Smooth muscle cell (in vitro differentiated cells): ENCODE measurements at regions not wholly inside any gene's neighbourhood (a gene's known extent, or its start where the extent isn't known, plus 50 kb on each side); places are given as distances from the start of the nearest gene placed in this dataset.
A peak's percentile ranks its signal among the peaks of the same experiment; 100 is the strongest.
"Not testable (repeated sequence)": the region's sequence is repeated elsewhere in the genome, so short reads cannot be mapped to it uniquely, and the experiment has no call there.

Experiments
- DNase-seq: peaks from one replicate; lab custom pipeline; 2025; ENCODE audit not compliant: unreplicated experiment; lab: John Stamatoyannopoulos, UW
- H2AFZ ChIP-seq: fragments of 200-600 bp; sonication (generic); 2 replicates; pipeline ENCODE4 v1.6.0; 2016; ENCODE audit warnings: antibody characterized with exemption, low read depth, mild to moderate bottlenecking
- H3F3A ChIP-seq: fragments of 200-600 bp; sonication (generic); 2 replicates; pipeline ENCODE4 v1.6.0; 2017; ENCODE audit warnings: antibody characterized with exemption, low read depth
- H3K27ac ChIP-seq: fragments of 200-600 bp; sonication (generic); 2 replicates; pipeline ENCODE4 v1.5.1; 2016; ENCODE audit warnings: low read depth, mild to moderate bottlenecking
- H3K27me3 ChIP-seq: fragments of 200-600 bp; sonication (generic); 2 replicates; pipeline ENCODE4 v1.6.1; 2016; ENCODE audit warnings: low read depth, mild to moderate bottlenecking
- H3K36me3 ChIP-seq: fragments of 200-600 bp; sonication (generic); 2 replicates; pipeline ENCODE4 v1.5.1; 2016; ENCODE audit warnings: low read depth
- H3K4me1 ChIP-seq: fragments of 200-600 bp; sonication (generic); 2 replicates; pipeline ENCODE4 v1.5.1; 2016; ENCODE audit warnings: low read depth
- H3K4me2 ChIP-seq: fragments of 200-600 bp; sonication (generic); 2 replicates; pipeline ENCODE4 v1.6.0; 2016; ENCODE audit warnings: mild to moderate bottlenecking
- H3K4me3 ChIP-seq: fragments of 200-600 bp; sonication (generic); 2 replicates; pipeline ENCODE4 v1.5.1; 2016; ENCODE audit warnings: mild to moderate bottlenecking
- H3K79me2 ChIP-seq: fragments of 200-600 bp; sonication (generic); 2 replicates; pipeline ENCODE4 v1.6.0; 2016; ENCODE audit warnings: low read depth, mild to moderate bottlenecking
- H3K9ac ChIP-seq: fragments of 200-600 bp; sonication (generic); 2 replicates; pipeline ENCODE4 v1.6.0; 2016; ENCODE audit warnings: low read depth
- H3K9me3 ChIP-seq: fragments of 200-600 bp; sonication (generic); replicated peaks from 2 replicates; pipeline ENCODE4 v1.5.1; 2016; ENCODE audit warnings: low read depth
- H4K20me1 ChIP-seq: fragments of 200-600 bp; sonication (generic); 2 replicates; pipeline ENCODE4 v1.6.0; 2016; ENCODE audit warnings: low read depth
- WGBS: methylation state at CpG from one replicate; pipeline ENCODE4 v1.1.7; 2016; ENCODE audit warnings: low lambda C conversion rate; 5-methylcytosine and 5-hydroxymethylcytosine counted together

DNA sequence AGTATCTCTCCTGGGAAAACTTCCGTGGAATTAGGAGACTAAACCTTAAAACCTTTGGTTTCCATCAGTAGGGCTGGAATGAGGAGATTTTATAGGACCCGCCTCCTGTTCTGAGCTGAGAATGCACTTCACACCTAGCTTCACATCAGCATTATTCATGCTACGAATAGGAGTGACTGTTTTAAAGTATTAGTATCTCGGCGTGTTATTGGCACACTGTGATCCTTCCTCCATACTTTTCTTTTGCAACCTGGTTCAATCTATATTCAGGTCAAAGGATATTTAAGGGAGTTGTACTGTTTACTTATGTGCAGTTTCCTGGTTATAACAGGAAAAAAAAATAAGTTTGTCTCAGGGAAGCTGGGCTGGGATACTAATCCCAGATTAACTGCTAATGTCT is 73.6 kb upstream of the PDPR start:
- WGBS = 98% methylated on average over 5 of the region's 5 CpGs
- H2AFZ ChIP-seq, H3F3A ChIP-seq, H3K36me3 ChIP-seq, H3K9me3 ChIP-seq, H3K4me1 ChIP-seq, H3K27me3 ChIP-seq, DNase-seq, H3K9ac ChIP-seq, H3K27ac ChIP-seq, H3K4me3 ChIP-seq, H3K4me2 ChIP-seq: not testable (repeated sequence)
- peaks cover 47% of the 10 kb centered on the region for H4K20me1 ChIP-seq
- H3K79me2 ChIP-seq = peaks cover 21% of the 10 kb centered on the region

DNA sequence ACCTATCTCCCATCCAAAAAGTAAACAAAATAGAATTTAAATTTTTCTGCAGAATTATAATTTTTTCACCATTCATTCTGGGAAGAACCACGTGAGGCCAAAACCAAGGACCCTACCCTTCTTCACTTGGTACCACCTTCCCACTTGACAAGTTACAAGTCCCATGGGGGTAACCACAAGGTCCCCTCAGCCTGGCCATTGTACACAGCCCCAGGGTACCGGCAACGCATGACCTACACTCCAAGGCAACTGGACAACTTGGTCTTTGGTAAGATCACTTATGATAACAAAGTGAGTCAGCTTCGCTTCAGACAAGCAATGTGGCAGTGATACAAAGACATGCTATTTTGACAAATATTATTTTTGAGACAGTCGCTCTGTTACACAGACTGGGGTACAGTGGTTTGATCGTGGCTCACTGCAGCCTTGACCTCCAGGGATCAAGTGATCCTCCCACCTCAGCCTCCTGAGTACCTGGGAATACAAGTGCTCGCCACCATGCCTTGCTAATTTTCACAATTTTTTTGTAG is 70.5 kb upstream of the PDPR start:
- peaks cover 69% of the 10 kb centered on the region for H4K20me1 ChIP-seq
- H3F3A ChIP-seq, H3K4me2 ChIP-seq, H3K4me3 ChIP-seq, H3K27ac ChIP-seq, H3K27me3 ChIP-seq, H2AFZ ChIP-seq, H3K9ac ChIP-seq, H3K4me1 ChIP-seq, DNase-seq, H3K36me3 ChIP-seq, H3K9me3 ChIP-seq: not testable (repeated sequence)
- 89% methylated on average over 7 of the region's 7 CpGs for WGBS
- peaks cover 44% of the 10 kb centered on the region for H3K79me2 ChIP-seq

DNA sequence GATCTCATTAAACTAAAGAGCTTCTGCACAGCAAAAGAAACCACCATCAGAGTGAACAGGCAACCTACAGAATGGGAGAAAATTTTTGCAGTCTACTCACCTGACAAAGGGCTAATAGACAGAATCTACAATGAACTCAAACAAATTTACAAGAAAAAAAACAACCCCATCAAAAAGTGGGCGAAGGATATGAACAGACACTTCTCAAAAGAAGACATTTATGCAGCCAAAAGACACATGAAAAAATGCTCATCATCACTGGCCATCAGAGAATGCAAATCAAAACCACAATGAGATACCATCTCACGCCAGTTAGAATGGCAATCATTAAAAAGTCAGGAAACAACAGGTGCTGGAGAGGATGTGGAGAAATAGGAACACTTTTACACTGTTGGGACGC is 67.6 kb upstream of the PDPR start:
- not testable (repeated sequence) for H3K9ac ChIP-seq, H3K36me3 ChIP-seq, DNase-seq, H3K4me3 ChIP-seq, H2AFZ ChIP-seq, H3K4me2 ChIP-seq, H3K4me1 ChIP-seq, H3K9me3 ChIP-seq, H3K27me3 ChIP-seq, H3K27ac ChIP-seq, H3F3A ChIP-seq
- peaks cover 69% of the 10 kb centered on the region for H4K20me1 ChIP-seq
- H3K79me2 ChIP-seq = peaks cover 55% of the 10 kb centered on the region
- 69% methylated on average over 2 of the region's 3 CpGs for WGBS

DNA sequence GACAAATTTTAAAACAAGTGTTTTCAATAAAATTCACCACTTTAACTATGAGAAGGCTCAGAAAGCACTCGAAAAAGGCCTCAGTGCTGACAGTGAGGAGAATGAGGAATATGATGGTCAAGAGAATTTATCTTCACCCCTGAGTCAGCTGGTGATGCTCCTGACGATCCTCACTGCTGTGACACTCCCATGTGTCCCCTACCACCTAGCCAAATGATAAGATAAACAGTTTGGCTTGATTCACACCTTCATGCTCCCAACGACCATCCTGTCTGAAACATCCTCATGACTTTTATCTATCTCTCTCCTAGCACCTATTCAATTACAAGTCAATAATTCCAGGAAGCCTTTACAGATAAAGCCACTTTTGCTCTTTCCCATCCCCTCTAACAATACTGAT is 66.0 kb upstream of the PDPR start:
- not testable (repeated sequence) for H3K9me3 ChIP-seq, H3K4me1 ChIP-seq, DNase-seq, H3K27ac ChIP-seq, H3K4me2 ChIP-seq, H3K36me3 ChIP-seq, H2AFZ ChIP-seq, H3K27me3 ChIP-seq, H3K9ac ChIP-seq, H3F3A ChIP-seq, H3K4me3 ChIP-seq
- 85% methylated on average over 3 of the region's 3 CpGs for WGBS
- Histone ChIP-seq H4K20me1 (peaks cover 62% of the 10 kb centered on the region), H3K79me2 (peaks cover 58% of the 10 kb centered on the region)

DNA sequence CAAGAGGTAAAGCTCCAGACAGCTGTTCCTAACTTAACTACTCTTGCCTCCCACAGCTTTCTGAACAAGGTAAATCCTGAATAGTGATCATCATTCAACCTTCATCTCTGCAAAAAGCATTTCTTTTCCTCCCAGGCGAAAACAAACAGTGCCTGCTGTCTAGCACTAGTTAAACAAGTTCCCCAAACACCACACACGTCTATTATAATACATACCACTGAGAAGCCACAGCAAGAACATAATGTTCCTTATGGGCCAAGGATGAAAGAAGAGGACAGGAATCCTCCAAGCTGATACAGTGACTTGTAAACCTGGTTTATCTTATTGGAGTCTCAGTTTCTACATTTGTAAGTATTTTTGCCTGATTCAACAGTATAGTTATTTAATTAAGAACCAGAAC is 56.1 kb upstream of the PDPR start:
- H3K4me2 ChIP-seq, H3F3A ChIP-seq, H3K9ac ChIP-seq, H3K36me3 ChIP-seq, H3K27me3 ChIP-seq, H3K9me3 ChIP-seq, H3K27ac ChIP-seq, DNase-seq, H3K4me3 ChIP-seq, H3K4me1 ChIP-seq, H2AFZ ChIP-seq: not testable (repeated sequence)
- Histone ChIP-seq H3K79me2 (peaks cover 94% of the 10 kb centered on the region), H4K20me1 (peaks cover 96% of the 10 kb centered on the region)
- WGBS = 75% methylated on average over 1 of the region's 2 CpGs

DNA sequence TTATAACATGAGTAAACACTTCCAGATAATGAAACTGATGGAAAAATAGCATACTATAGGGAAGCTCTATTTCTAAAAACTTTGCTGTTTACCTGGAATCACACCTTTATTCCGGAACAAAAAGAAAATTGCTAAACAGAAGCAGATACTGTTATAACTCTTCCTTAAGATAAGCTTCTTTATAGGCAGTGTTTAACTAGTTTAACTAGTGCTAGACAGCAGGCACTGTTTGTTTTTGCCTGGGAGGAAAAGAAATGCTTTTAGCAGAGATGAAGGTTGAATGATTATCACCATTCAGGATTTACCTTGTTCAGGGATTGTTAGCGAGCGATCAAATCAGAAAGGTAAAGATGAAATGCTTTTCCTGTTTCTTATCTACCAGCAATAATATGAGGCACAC is 54.7 kb upstream of the PDPR start:
- H3K27ac ChIP-seq, H3K27me3 ChIP-seq, H3K4me1 ChIP-seq, H3K4me3 ChIP-seq, H3K9ac ChIP-seq, H3K9me3 ChIP-seq, H2AFZ ChIP-seq, H3F3A ChIP-seq, DNase-seq, H3K36me3 ChIP-seq, H3K4me2 ChIP-seq: not testable (repeated sequence)
- H4K20me1 ChIP-seq = peaks cover 96% of the 10 kb centered on the region
- H3K79me2 ChIP-seq = peaks cover 94% of the 10 kb centered on the region
- WGBS = 94% methylated on average over 3 of the region's 3 CpGs

DNA sequence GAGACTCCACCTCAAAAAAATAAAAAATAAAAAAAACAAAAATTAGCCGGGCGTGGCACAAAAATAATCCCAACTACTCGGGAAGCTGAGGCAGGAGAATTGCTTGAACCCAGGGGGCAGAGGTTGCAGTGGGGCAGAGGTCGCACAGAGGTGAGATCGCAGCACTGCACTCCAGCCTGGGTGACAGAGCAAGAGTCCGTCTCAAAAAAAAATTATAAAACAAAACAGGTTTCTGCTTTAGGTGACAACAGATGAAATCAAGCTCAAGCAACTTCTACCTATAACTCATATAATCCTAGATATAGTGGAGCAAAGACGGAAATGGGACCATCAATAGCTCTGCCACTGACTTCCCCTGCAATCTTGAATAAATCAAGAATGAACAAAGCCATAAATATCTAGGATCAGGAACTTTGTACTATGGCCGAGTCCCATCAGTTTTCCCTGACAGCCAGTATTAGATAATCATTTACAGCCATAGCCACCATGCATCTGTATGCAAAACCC is 53.6 kb upstream of the PDPR start:
- not testable (repeated sequence) for DNase-seq, H3F3A ChIP-seq, H3K36me3 ChIP-seq, H3K9me3 ChIP-seq, H3K4me2 ChIP-seq, H3K4me1 ChIP-seq, H3K4me3 ChIP-seq, H3K27ac ChIP-seq, H2AFZ ChIP-seq, H3K27me3 ChIP-seq, H3K9ac ChIP-seq
- H4K20me1 ChIP-seq = peaks cover 92% of the 10 kb centered on the region
- peaks cover 94% of the 10 kb centered on the region for H3K79me2 ChIP-seq
- 94% methylated on average over 8 of the region's 8 CpGs for WGBS

DNA sequence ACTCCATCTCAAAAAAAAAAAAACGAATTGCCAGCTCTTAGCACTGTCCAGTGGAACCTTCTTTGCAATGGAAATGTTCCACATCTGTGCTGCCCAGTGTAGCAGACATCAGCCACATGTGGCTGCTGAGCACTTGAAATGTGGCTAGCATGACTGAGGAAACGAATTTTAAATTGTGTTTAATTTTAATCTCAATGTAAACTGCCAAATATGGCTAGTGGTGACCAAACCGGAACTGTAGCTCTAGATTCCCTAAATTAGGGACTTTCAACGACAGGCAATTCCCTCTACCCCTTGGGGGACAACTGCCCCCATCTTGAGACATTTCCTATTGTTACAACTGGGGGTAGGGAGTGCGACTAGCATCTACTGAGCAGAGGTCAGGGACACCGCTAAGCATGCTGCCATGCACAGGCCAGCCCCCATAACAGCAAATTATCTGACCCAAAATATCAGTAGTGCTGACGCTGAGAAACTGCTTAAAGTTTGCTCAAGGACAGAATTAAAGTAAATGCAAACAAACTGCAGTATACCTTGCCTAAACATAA is 52.4 kb upstream of the PDPR start:
- H3K4me1 ChIP-seq, H3K4me3 ChIP-seq, H3K4me2 ChIP-seq, H3K9ac ChIP-seq, DNase-seq, H3F3A ChIP-seq, H3K9me3 ChIP-seq, H3K36me3 ChIP-seq, H3K27me3 ChIP-seq, H3K27ac ChIP-seq, H2AFZ ChIP-seq: not testable (repeated sequence)
- Histone ChIP-seq H3K79me2 (peaks cover 91% of the 10 kb centered on the region), H4K20me1 (peaks cover 84% of the 10 kb centered on the region)
- WGBS = 87% methylated on average over 7 of the region's 7 CpGs

DNA sequence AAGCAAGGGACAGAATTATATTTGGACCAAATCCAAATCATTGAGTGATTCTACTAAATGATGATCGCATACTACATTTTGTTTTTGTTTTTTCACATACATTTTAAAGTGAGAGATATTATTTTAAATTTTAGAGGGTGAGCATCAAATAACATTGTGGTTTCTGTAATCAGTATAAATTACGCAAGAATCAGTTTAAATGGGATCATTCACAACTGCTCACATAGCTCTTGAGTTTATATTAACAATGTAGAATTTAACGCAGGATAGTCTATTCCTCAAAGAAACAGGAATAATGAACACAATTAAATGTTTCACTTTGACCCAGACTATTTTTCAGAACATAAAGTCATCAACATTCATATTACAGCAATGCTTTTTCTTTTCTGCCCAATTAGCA is 51.2 kb upstream of the PDPR start:
- H3K27ac ChIP-seq, H3K27me3 ChIP-seq, H2AFZ ChIP-seq, H3K9me3 ChIP-seq, H3K4me1 ChIP-seq, H3F3A ChIP-seq, DNase-seq, H3K36me3 ChIP-seq, H3K9ac ChIP-seq, H3K4me3 ChIP-seq: not testable (repeated sequence)
- 88% methylated on average over 3 of the region's 3 CpGs for WGBS
- peaks cover 79% of the 10 kb centered on the region for H3K79me2 ChIP-seq
- H3K4me2 ChIP-seq = peak overlapping the region; percentile 94
- peaks cover 72% of the 10 kb centered on the region for H4K20me1 ChIP-seq
